WI38 (cell line): ENCODE measurements at regions not wholly inside any gene's neighbourhood (a gene's known extent, or its start where the extent isn't known, plus 50 kb on each side); places are given as distances from the start of the nearest gene placed in this dataset.

Experiments
- H3K4me3 ChIP-seq: 2 replicates; pipeline ENCODE4 v1.5.1; 2011; ENCODE audit warnings: low read depth, mild to moderate bottlenecking, control low read depth, low read length
- TF ChIP-seq, protein P1 (sequence below): IDR thresholded peaks from 2 replicates; pipeline ENCODE4 v1.5.1; 2012; ENCODE audit warnings: low read depth, mild to moderate bottlenecking, control low read depth, low read length

GRCh38 chr5:109580225-109580624 lies 109.5 kb upstream of the MAN2A1 start:
- no peak overlapping the region for H3K4me3 ChIP-seq
- TF ChIP-seq, protein P1, sequence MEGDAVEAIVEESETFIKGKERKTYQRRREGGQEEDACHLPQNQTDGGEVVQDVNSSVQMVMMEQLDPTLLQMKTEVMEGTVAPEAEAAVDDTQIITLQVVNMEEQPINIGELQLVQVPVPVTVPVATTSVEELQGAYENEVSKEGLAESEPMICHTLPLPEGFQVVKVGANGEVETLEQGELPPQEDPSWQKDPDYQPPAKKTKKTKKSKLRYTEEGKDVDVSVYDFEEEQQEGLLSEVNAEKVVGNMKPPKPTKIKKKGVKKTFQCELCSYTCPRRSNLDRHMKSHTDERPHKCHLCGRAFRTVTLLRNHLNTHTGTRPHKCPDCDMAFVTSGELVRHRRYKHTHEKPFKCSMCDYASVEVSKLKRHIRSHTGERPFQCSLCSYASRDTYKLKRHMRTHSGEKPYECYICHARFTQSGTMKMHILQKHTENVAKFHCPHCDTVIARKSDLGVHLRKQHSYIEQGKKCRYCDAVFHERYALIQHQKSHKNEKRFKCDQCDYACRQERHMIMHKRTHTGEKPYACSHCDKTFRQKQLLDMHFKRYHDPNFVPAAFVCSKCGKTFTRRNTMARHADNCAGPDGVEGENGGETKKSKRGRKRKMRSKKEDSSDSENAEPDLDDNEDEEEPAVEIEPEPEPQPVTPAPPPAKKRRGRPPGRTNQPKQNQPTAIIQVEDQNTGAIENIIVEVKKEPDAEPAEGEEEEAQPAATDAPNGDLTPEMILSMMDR, result no peak

GRCh38 chr5:109575506-109575905 lies 114.2 kb upstream of the MAN2A1 start:
- H3K4me3 ChIP-seq, result no peak overlapping the region
- TF ChIP-seq, protein P1, result no peak

DNA sequence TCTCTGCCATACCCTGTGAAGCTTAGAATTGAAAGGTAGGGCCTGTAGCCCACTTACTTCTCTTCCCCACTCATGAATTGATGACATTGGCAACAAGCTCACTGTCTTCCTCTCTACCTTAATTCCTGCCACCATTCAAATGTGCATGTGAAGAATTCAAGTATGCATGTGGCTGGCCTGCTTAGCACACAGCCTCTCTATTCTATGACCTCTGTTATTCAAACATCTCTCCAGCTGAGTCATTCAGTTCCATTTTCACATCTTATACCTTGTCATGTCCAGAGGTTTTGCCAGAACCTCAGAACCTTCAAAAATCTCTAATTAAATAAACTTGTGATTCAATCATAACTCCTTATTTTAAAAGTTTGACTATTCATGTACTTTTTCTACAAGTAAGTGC lies 114.7 kb upstream of the MAN2A1 start:
- TF ChIP-seq, protein P1, result no peak
- no peak overlapping the region for H3K4me3 ChIP-seq

GRCh38 chr5:109573766-109574165 lies 116.0 kb upstream of the MAN2A1 start:
- TF ChIP-seq, protein P1, result no peak
- no peak overlapping the region for H3K4me3 ChIP-seq

DNA sequence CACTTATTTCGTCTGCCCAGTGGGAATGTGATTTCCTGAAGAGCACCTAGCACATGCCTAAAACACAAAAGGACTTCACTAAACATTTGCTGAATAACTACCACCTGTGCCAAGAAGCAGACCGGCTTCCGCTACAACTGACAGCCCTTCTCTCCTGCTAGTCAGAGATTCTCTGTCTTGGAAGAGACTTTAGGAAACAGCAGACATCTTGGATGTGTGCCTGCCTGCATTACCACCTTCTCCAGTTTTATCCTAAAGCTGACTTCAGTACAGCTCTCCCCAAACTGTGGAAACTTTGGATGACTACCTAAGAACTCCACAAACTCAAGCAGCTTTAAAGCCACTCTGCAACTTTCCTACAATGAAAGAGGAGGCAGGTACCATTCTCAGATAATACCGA lies 116.5 kb upstream of the MAN2A1 start:
- H3K4me3 ChIP-seq, result no peak overlapping the region
- TF ChIP-seq, protein P1, result no peak

DNA sequence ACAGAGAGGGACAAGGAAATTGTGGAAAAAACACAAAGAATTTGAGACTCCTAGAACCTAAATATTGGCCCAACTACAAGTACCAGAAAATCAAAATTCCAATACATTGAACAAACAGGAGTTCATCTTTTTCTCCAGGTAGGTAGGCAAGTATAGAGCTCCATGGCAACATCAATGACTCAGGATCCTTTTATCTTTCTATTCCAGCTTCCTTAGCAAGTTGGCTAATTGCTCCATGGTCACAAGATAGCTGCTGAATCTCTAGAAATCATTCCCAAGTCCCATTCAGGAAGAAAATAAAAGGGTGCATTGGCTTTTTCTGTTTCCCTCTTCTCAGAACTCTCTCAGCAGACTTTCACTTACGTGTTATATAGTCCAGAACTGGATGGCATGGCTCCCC lies 117.9 kb upstream of the MAN2A1 start:
- H3K4me3 ChIP-seq, result no peak overlapping the region
- TF ChIP-seq, protein P1, result no peak

DNA sequence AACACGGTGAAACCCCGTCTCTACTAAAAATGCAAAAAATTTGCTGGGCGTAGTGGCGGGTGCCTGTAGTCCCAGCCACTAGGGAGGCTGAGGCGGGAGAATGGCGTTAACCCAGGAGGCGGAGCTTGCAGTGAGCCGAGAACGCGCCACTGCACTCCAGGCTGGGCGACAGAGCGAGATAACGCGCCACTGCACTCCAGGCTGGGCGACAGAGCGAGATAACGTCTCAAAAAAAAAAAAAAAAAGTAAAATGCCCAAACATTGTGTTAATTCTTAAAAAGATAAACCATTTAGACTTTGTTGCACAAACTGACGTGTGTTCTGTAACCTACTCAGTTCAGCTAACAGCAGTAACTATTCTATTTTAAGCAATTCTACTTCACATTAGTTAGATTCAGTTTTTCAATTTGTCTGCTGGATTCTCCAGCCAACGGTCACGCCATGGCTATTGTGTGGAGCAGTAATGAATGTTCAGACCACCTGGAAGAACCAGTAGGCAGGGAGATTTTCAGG lies 119.3 kb upstream of the MAN2A1 start:
- H3K4me3 ChIP-seq, result no peak overlapping the region
- TF ChIP-seq, protein P1, result no peak
